PC-3 (cell line): ENCODE measurements at regions not wholly inside any gene's neighbourhood (a gene's known extent, or its start where the extent isn't known, plus 50 kb on each side); places are given as distances from the start of the nearest gene placed in this dataset.

Experiments used
- ATAC-seq: fragments of 200-7000 bp; cut with Tn5 transposase; 2 replicates; pipeline ENCODE4 v1.9.1; 2020; ENCODE audit warnings: mild to moderate bottlenecking, moderate library complexity
- BruUV-seq: library from RNA; stranded (reverse); fragments of 400-500 nt; replicated peaks from 2 replicates; lab custom pipeline; 2021; lab: Mats Ljungman, UMichigan
- CTCF ChIA-PET: fragments of 300-600 bp; sonication (Branson Sonifier 250); formaldehyde crosslinking; loops from one replicate; lab custom pipeline; 2022; ENCODE audit warnings: antibody characterized with exemption; lab: Charles Lee
- POLR2A ChIA-PET: fragments of 300-600 bp; sonication (Branson Sonifier 250); formaldehyde crosslinking; loops from one replicate; lab custom pipeline; 2022; ENCODE audit warnings: antibody characterized with exemption; ENCODE audit not compliant: unreplicated experiment; lab: Charles Lee
- DNase-seq: peaks from one replicate; pipeline ENCODE4 v3.0.0-alpha.2; 2015
- H2AFZ ChIP-seq: fragments of 300-600 bp; sonication (generic); 2 replicates; pipeline ENCODE4 v1.6.0; 2016; ENCODE audit warnings: antibody characterized with exemption, low read length
- H3F3A ChIP-seq: fragments of 300-600 bp; sonication (generic); one replicate; pipeline ENCODE4 v1.6.0; 2017; ENCODE audit warnings: antibody characterized with exemption, low read length, control low read depth, mild to moderate bottlenecking; ENCODE audit not compliant: unreplicated experiment
- H3K27ac ChIP-seq: fragments of 300-600 bp; sonication (generic); 2 replicates; pipeline ENCODE4 v1.5.1; 2016; ENCODE audit warnings: mild to moderate bottlenecking, low read length
- H3K27me3 ChIP-seq: fragments of 300-600 bp; sonication (generic); 2 replicates; pipeline ENCODE4 v1.6.1; 2016; ENCODE audit warnings: low read length, mixed read lengths
- H3K36me3 ChIP-seq: fragments of 300-600 bp; sonication (generic); 2 replicates; pipeline ENCODE4 v1.6.1; 2016; ENCODE audit warnings: low read depth, mixed run types, low read length, mixed read lengths
- H3K4me1 ChIP-seq: fragments of 300-600 bp; sonication (generic); 2 replicates; pipeline ENCODE4 v1.5.1; 2016; ENCODE audit warnings: low read length; ENCODE audit not compliant: insufficient read depth
- H3K4me2 ChIP-seq: fragments of 300-600 bp; sonication (generic); 2 replicates; pipeline ENCODE4 v1.6.0; 2016; ENCODE audit warnings: low read length
- H3K4me3 ChIP-seq: fragments of 300-600 bp; sonication (generic); 2 replicates; pipeline ENCODE4 v1.5.1; 2016; ENCODE audit warnings: mild to moderate bottlenecking, low read length, mixed read lengths
- H3K79me2 ChIP-seq: fragments of 300-600 bp; sonication (generic); 2 replicates; pipeline ENCODE4 v1.6.1; 2017; ENCODE audit warnings: low read length, mixed read lengths
- H3K9ac ChIP-seq: fragments of 300-600 bp; sonication (generic); 2 replicates; pipeline ENCODE4 v1.6.0; 2016; ENCODE audit warnings: mild to moderate bottlenecking, low read length
- H3K9me2 ChIP-seq: fragments of 300-600 bp; sonication (generic); replicated peaks from 2 replicates; pipeline ENCODE4 v1.6.1; 2016; ENCODE audit warnings: mixed run types, low read length, mixed read lengths
- H3K9me3 ChIP-seq: fragments of 300-600 bp; sonication (generic); 2 replicates; pipeline ENCODE4 v1.6.1; 2016; ENCODE audit warnings: low read length, mixed read lengths
- H4K20me1 ChIP-seq: fragments of 300-600 bp; sonication (generic); 2 replicates; pipeline ENCODE4 v1.6.1; 2016; ENCODE audit warnings: low read length, mixed read lengths
- CTCF ChIP-seq: fragments of 300-600 bp; sonication (generic); conservative IDR thresholded peaks from 2 replicates; pipeline ENCODE4 v1.5.1; 2017; ENCODE audit warnings: antibody characterized with exemption, low read depth, mild to moderate bottlenecking, low read length
- EZH2 ChIP-seq: fragments of 300-600 bp; sonication (generic); IDR thresholded peaks from one replicate; pipeline ENCODE4 v1.6.1; 2017; ENCODE audit warnings: antibody characterized with exemption, mild to moderate bottlenecking, low read length; ENCODE audit not compliant: unreplicated experiment
- EZH2phosphoT487 ChIP-seq: fragments of 300-600 bp; sonication (generic); IDR thresholded peaks from 2 replicates; pipeline ENCODE4 v1.6.1; 2018; ENCODE audit warnings: mild to moderate bottlenecking, antibody characterized with exemption, low read length, borderline replicate concordance
- intact Hi-C: fragments of 100-400 bp; cut with micrococcal nuclease; formaldehyde crosslinking; loops from 2 replicates; pipeline ENCODE4 v1.9.0; 2023

- TF ChIP-seq EZH2 (no peak), EZH2phosphoT487 (no peak), CTCF (no peak)
- Histone ChIP-seq H3K27ac (peak overlapping the region; percentile 11; the same call in 1 of the 2 replicates), H3K9me2 (no peaks in the 10 kb centered on the region), H3K27me3 (no peaks in the 10 kb centered on the region), H3K4me1 (peaks cover 13% of the 10 kb centered on the region), H3K9me3 (no peaks in the 10 kb centered on the region), H3K4me2 (peak overlapping the region; percentile 8; the same call in 1 of the 2 replicates), H3F3A (no peaks in the 10 kb centered on the region), H3K79me2 (no peaks in the 10 kb centered on the region), H3K4me3 (no peak overlapping the region), H4K20me1 (no peaks in the 10 kb centered on the region), H3K36me3 (no peaks in the 10 kb centered on the region), H3K9ac (no peak overlapping the region), H2AFZ (peak overlapping the region; percentile 49)
- intact Hi-C loops: no loop called here
- ATAC-seq (peak; percentile 98), DNase-seq (peak; percentile 72)
- ChIA-PET CTCF (no interaction called here), POLR2A (interaction anchor here (0.6 kb wide), 1 partner anchor 114 kb away, joined by 8 read pairs; no protein-coding TSS in a partner anchor)
- no TSS peak for BruUV-seq
Measured at GRCh38 chr6:15148356-15148946, 97.4 kb upstream of the JARID2 start.

- Histone ChIP-seq H3K4me3 (no peak overlapping the region), H3K4me1 (peaks cover 13% of the 10 kb centered on the region), H2AFZ (no peak overlapping the region), H3K36me3 (no peaks in the 10 kb centered on the region), H3K27me3 (no peaks in the 10 kb centered on the region), H3K4me2 (no peak overlapping the region), H3K9ac (no peak overlapping the region), H3F3A (no peaks in the 10 kb centered on the region), H3K9me3 (no peaks in the 10 kb centered on the region), H3K9me2 (no peaks in the 10 kb centered on the region), H3K79me2 (no peaks in the 10 kb centered on the region), H4K20me1 (no peaks in the 10 kb centered on the region), H3K27ac (no peak overlapping the region)
- no TSS peak for BruUV-seq
- ChIA-PET POLR2A (no interaction called here), CTCF (no interaction called here)
- intact Hi-C loops: no loop called here
- ATAC-seq (no peak), DNase-seq (no peak)
- no peak for TF ChIP-seq EZH2phosphoT487
- TF ChIP-seq CTCF: no peak
- no peak for TF ChIP-seq EZH2
Measured at GRCh38 chr6:15150207-15150606, 95.7 kb upstream of the JARID2 start.

GRCh38 chr6:15152700-15153099 lies 93.2 kb upstream of the JARID2 start:
- Histone ChIP-seq H3K79me2 (no peaks in the 10 kb centered on the region), H3K9me2 (no peaks in the 10 kb centered on the region), H3K36me3 (no peaks in the 10 kb centered on the region), H3K9me3 (no peaks in the 10 kb centered on the region), H3K4me3 (no peak overlapping the region), H3K9ac (no peak overlapping the region), H4K20me1 (no peaks in the 10 kb centered on the region), H2AFZ (no peak overlapping the region), H3K4me2 (no peak overlapping the region), H3K27ac (no peak overlapping the region), H3K4me1 (peaks cover 12% of the 10 kb centered on the region), H3F3A (no peaks in the 10 kb centered on the region), H3K27me3 (no peaks in the 10 kb centered on the region)
- ChIA-PET CTCF (no interaction called here), POLR2A (no interaction called here)
- TF ChIP-seq EZH2phosphoT487 (no peak), EZH2 (no peak), CTCF (no peak)
- no peak for ATAC-seq
- DNase-seq: no peak
- BruUV-seq: no TSS peak
- intact Hi-C loops: no loop called here
